ENCODE measurements at regions not wholly inside any gene's neighbourhood (a gene's known extent, or its start where the extent isn't known, plus 50 kb on each side); places are given as distances from the start of the nearest gene placed in this dataset.

GRCh38 chr3:87148020-87148419 lies 79.1 kb upstream of the CHMP2B start:
- no peaks in the 10 kb centered on the region for H3K27me3 ChIP-seq
- no peaks in the 10 kb centered on the region for H3K4me1 ChIP-seq (ENCODE audit: insufficient read depth)
- H3K36me3 ChIP-seq = no peaks in the 10 kb centered on the region
- TF ChIP-seq POLR2A (IDR thresholded peaks at IDR 0.05) (no peak), EP300 (IDR thresholded peaks at IDR 0.05) (no peak), CTCF (IDR thresholded peaks at IDR 0.05) (no peak)
- DNase-seq = no peak
- H3K4me3 ChIP-seq = no peak overlapping the region
- H3K27ac ChIP-seq = no peak overlapping the region
- no peaks in the 10 kb centered on the region for H3K9me3 ChIP-seq
- intact Hi-C loops (cut with DNase I) = no loop called here
- 84 to 87% (median 86%) methylated on average over 3 of the region's 3 CpGs for WGBS, 3 donors

GRCh38 chr3:87147562-87147961 lies 79.5 kb upstream of the CHMP2B start:
- Histone ChIP-seq H3K4me3 (no peak overlapping the region), H3K27me3 (no peaks in the 10 kb centered on the region), H3K4me1 (ENCODE audit: insufficient read depth) (no peaks in the 10 kb centered on the region), H3K36me3 (no peaks in the 10 kb centered on the region), H3K27ac (no peak overlapping the region), H3K9me3 (no peaks in the 10 kb centered on the region)
- no peak for DNase-seq
- TF ChIP-seq EP300 (IDR thresholded peaks at IDR 0.05) (no peak), POLR2A (IDR thresholded peaks at IDR 0.05) (no peak), CTCF (IDR thresholded peaks at IDR 0.05) (no peak)
- intact Hi-C loops (cut with DNase I) = no loop called here
- WGBS, 3 donors = 85 to 92% (median 86%) methylated on average over 8 of the region's 8 CpGs

GRCh38 chr3:87145553-87145952 lies 81.6 kb upstream of the CHMP2B start:
- H3K27me3 ChIP-seq = no peaks in the 10 kb centered on the region
- H3K4me3 ChIP-seq = no peak overlapping the region
- intact Hi-C loops (cut with DNase I) = no loop called here
- H3K36me3 ChIP-seq = no peaks in the 10 kb centered on the region
- H3K4me1 ChIP-seq (ENCODE audit: insufficient read depth) = no peaks in the 10 kb centered on the region
- TF ChIP-seq POLR2A (IDR thresholded peaks at IDR 0.05) (no peak), CTCF (IDR thresholded peaks at IDR 0.05) (no peak), EP300 (IDR thresholded peaks at IDR 0.05) (no peak)
- peaks cover 0 to 11% of the 10 kb centered on the region in 2 donors for H3K9me3 ChIP-seq
- H3K27ac ChIP-seq = no peak overlapping the region
- WGBS, 3 donors = 57 to 62% (median 58%) methylated on average over 6 of the region's 6 CpGs
- no peak for DNase-seq

- intact Hi-C loops (cut with DNase I) = no loop called here
- TF ChIP-seq CTCF (IDR thresholded peaks at IDR 0.05) = no peak
- no peak for TF ChIP-seq POLR2A (IDR thresholded peaks at IDR 0.05)
- TF ChIP-seq EP300 (IDR thresholded peaks at IDR 0.05) = no peak
- Histone ChIP-seq H3K36me3 (no peaks in the 10 kb centered on the region), H3K27ac (no peak overlapping the region), H3K27me3 (no peaks in the 10 kb centered on the region), H3K4me1 (ENCODE audit: insufficient read depth) (no peaks in the 10 kb centered on the region), H3K4me3 (no peak overlapping the region), H3K9me3 (peaks cover 0 to 10% of the 10 kb centered on the region in 2 donors)
- 74 to 84% (median 82%) methylated on average over 2 of the region's 2 CpGs for WGBS, 3 donors
- no peak for DNase-seq
Observed at GRCh38 chr3:87136066-87136596, 91.0 kb upstream of the CHMP2B start.
